ENCODE measurements at regions not wholly inside any gene's neighbourhood (a gene's known extent, or its start where the extent isn't known, plus 50 kb on each side); places are given as distances from the start of the nearest gene placed in this dataset.

- no peak overlapping the region for H3K4me2 ChIP-seq (ENCODE audit: insufficient read depth, insufficient read length, low read length)
- no CpG with 5 or more reads among the region's 3 CpGs for WGBS (ENCODE audit: extremely low coverage, insufficient read length, low lambda C conversion rate)
- H2BK5ac ChIP-seq (ENCODE audit: insufficient read length, low read length) = no peak overlapping the region
- H2AFZ ChIP-seq (ENCODE audit: low read length) = no peak overlapping the region
- H3K4ac ChIP-seq (ENCODE audit: low read depth, low read length) = no peak overlapping the region
- Mint-ChIP-seq H3K36me3 (ENCODE audit: insufficient read depth in 1 of 3, low read depth in 3 of 3) (no peaks in the 10 kb centered on the region; a peak in 1 of 7 replicates), H3K27ac (no peak overlapping the region), H3K4me1 (no peaks in the 10 kb centered on the region), H3K27me3 (ENCODE audit: low read depth) (no peaks in the 10 kb centered on the region), H3K4me3 (no peak overlapping the region), H3K9me3 (no peaks in the 10 kb centered on the region)
- no peak overlapping the region for H2AK5ac ChIP-seq (ENCODE audit: insufficient read length, low read length)
- no peak for TF ChIP-seq CTCF (conservative IDR thresholded peaks at IDR 0.05)
- no peak overlapping the region for H2BK20ac ChIP-seq (ENCODE audit: low read depth, low read length, poor library complexity, severe bottlenecking)
- no peak overlapping the region for H3K56ac ChIP-seq (ENCODE audit: insufficient read length, low read depth, low read length)
- no peak overlapping the region for H3T11ph ChIP-seq (ENCODE audit: low read length)
- no peak overlapping the region for H4K8ac ChIP-seq (replicated peaks; ENCODE audit: insufficient read length, low read depth, low read length)
- H4K20me1 ChIP-seq (ENCODE audit: control insufficient read depth, insufficient read depth, insufficient read length) = no peaks in the 10 kb centered on the region
- H3K9ac ChIP-seq (ENCODE audit: extremely low read depth, insufficient read length, low read length) = no peak overlapping the region
- no peaks in the 10 kb centered on the region for H3K9me3 ChIP-seq (ENCODE audit: control insufficient read depth, low read depth, low read length)
- no peaks in the 10 kb centered on the region for H3K4me1 ChIP-seq (ENCODE audit: insufficient read depth, low read length)
- no peaks in the 10 kb centered on the region for H3K79me2 ChIP-seq (ENCODE audit: insufficient read depth, low read length)
- H3K18ac ChIP-seq (ENCODE audit: insufficient read length, low read depth, low read length) = no peak overlapping the region
- no peaks in the 10 kb centered on the region for H3K23me2 ChIP-seq (ENCODE audit: insufficient read length, low read depth, low read length, poor library complexity, severe bottlenecking)
- H3K79me1 ChIP-seq (ENCODE audit: insufficient read depth, low read depth, low read length, poor library complexity, severe bottlenecking) = no peaks in the 10 kb centered on the region
- no peak overlapping the region for H3K23ac ChIP-seq (ENCODE audit: insufficient read length, low read depth, low read length)
- H4K91ac ChIP-seq (ENCODE audit: insufficient read length, low read depth, low read length) = no peak overlapping the region
- no peak overlapping the region for H3K27ac ChIP-seq (ENCODE audit: insufficient read length, low read depth, low read length)
- no peak overlapping the region for H3K14ac ChIP-seq (ENCODE audit: insufficient read depth, low read length)
- H3K27me3 ChIP-seq (ENCODE audit: insufficient read depth, low read length) = no peaks in the 10 kb centered on the region
- H2BK12ac ChIP-seq (ENCODE audit: insufficient read length, low read depth, low read length) = no peak overlapping the region
- no peak overlapping the region for H2BK120ac ChIP-seq (ENCODE audit: low read depth, low read length, poor library complexity, severe bottlenecking)
- H4K5ac ChIP-seq (ENCODE audit: insufficient read length, low read depth, low read length) = no peak overlapping the region
- DNase-seq = no peak
- H2BK15ac ChIP-seq (ENCODE audit: low read depth, low read length) = no peak overlapping the region
Observed at GRCh38 chr1:185450060-185450788, 133.2 kb upstream of the IVNS1ABP start.

Data from H9 (cell line).